ENCODE measurements at regions not wholly inside any gene's neighbourhood (a gene's known extent, or its start where the extent isn't known, plus 50 kb on each side); places are given as distances from the start of the nearest gene placed in this dataset.

- no peak for TF ChIP-seq POLR2A (IDR thresholded peaks at IDR 0.05)
- TF ChIP-seq, protein P1, sequence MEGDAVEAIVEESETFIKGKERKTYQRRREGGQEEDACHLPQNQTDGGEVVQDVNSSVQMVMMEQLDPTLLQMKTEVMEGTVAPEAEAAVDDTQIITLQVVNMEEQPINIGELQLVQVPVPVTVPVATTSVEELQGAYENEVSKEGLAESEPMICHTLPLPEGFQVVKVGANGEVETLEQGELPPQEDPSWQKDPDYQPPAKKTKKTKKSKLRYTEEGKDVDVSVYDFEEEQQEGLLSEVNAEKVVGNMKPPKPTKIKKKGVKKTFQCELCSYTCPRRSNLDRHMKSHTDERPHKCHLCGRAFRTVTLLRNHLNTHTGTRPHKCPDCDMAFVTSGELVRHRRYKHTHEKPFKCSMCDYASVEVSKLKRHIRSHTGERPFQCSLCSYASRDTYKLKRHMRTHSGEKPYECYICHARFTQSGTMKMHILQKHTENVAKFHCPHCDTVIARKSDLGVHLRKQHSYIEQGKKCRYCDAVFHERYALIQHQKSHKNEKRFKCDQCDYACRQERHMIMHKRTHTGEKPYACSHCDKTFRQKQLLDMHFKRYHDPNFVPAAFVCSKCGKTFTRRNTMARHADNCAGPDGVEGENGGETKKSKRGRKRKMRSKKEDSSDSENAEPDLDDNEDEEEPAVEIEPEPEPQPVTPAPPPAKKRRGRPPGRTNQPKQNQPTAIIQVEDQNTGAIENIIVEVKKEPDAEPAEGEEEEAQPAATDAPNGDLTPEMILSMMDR (IDR thresholded peaks at IDR 0.05) = no peak
- WGBS, 2 donors = 48 to 81% methylated on average over 2 of the region's 2 CpGs
- H3K4me3 ChIP-seq (ENCODE audit: low read depth, poor library complexity, severe bottlenecking) = no peak overlapping the region
- intact Hi-C loops (cut with DNase I; ENCODE audit: low total_unique reads) = no loop called here
- DNase-seq (ENCODE audit: low spot score in 2 of 2) = no peak
Observed at GRCh38 chr5:144873076-144873475, 702.4 kb downstream of the KCTD16 start.

DNA sequence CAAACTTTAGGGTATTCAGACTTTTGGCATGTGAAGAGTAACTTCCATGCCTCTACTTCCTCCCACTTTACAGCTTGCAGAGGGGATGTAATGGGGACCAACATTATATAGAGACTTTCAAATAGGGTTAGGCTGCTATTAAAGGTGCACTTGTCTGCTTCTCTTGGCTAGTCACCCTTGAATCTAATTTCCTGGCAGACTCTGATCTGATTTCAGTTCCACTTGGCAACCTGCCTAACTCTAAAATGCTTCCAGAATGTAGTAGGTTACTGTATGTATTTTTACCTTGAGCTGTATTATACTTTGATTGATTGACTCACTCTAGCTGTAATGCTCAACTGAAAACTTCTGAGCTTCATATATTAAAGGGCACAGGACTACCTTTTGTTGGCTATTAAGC is 693.4 kb downstream of the KCTD16 start:
- intact Hi-C loops (cut with DNase I; ENCODE audit: low total_unique reads) = no loop called here
- H3K4me3 ChIP-seq (ENCODE audit: low read depth, poor library complexity, severe bottlenecking) = no peak overlapping the region
- TF ChIP-seq POLR2A (IDR thresholded peaks at IDR 0.05) = no peak
- TF ChIP-seq, protein P1 (IDR thresholded peaks at IDR 0.05) = no peak
- DNase-seq (ENCODE audit: low spot score in 2 of 2) = no peak

DNA sequence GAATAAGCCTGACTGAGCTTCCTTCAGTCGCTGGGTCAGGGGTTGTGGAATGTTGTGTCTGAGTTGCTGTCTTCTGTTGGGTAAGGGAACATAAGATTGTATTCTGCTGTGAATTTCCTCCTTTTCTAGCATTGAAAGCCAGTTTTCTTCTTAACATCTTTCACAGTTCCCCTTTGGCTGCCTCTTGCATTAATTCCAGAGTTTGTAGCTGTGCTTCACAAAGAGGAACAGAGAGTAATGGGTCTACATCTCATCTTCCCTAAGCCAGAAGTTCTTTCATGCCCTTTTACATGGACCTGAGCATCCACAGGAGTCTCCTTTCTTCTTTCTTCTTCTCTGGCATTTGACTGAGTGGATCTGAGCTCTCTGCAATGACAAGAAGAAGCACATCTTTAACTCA is 686.8 kb downstream of the KCTD16 start:
- no peak overlapping the region for H3K4me3 ChIP-seq (ENCODE audit: low read depth, poor library complexity, severe bottlenecking)
- 45 to 58% methylated on average over 1 of the region's 1 CpG for WGBS, 2 donors
- no peak for DNase-seq (ENCODE audit: low spot score in 2 of 2)
- intact Hi-C loops (cut with DNase I; ENCODE audit: low total_unique reads) = no loop called here
- no peak for TF ChIP-seq POLR2A (IDR thresholded peaks at IDR 0.05)
- TF ChIP-seq, protein P1 (IDR thresholded peaks at IDR 0.05) = no peak

GRCh38 chr5:144844086-144844485 is 673.4 kb downstream of the KCTD16 start:
- 77 to 79% methylated on average over 2 of the region's 2 CpGs for WGBS, 2 donors
- DNase-seq (ENCODE audit: low spot score in 2 of 2) = no peak
- no peak overlapping the region for H3K4me3 ChIP-seq (ENCODE audit: low read depth, poor library complexity, severe bottlenecking)
- no peak for TF ChIP-seq POLR2A (IDR thresholded peaks at IDR 0.05)
- TF ChIP-seq, protein P1 (IDR thresholded peaks at IDR 0.05) = no peak
- intact Hi-C loops (cut with DNase I; ENCODE audit: low total_unique reads) = no loop called here

DNA sequence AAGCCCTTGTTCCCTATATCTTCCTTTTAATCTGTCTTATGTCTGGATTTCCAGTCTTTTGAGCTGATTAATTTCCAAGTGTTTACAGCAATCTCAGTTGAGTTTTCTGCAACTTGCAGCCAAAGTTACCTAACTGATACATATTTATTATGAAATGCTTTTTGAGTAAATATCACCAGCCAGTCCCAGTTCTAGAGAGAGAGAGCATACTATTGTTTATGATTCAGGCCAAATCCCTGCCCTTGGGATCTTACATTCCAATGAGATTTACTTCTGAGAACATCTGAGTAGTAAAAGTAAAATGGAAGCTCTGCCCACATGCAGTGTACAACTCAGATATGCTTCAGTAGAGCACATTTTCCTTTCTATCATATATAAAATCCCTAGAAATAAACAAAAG is 661.7 kb downstream of the KCTD16 start:
- DNase-seq (ENCODE audit: low spot score in 2 of 2) = no peak
- TF ChIP-seq, protein P1 (IDR thresholded peaks at IDR 0.05) = no peak
- no peak for TF ChIP-seq POLR2A (IDR thresholded peaks at IDR 0.05)
- intact Hi-C loops (cut with DNase I; ENCODE audit: low total_unique reads) = no loop called here
- H3K4me3 ChIP-seq (ENCODE audit: low read depth, poor library complexity, severe bottlenecking) = no peak overlapping the region

- WGBS, 2 donors = 93 to 94% methylated on average over 1 of the region's 1 CpG
- intact Hi-C loops (cut with DNase I; ENCODE audit: low total_unique reads) = no loop called here
- no peak overlapping the region for H3K4me3 ChIP-seq (ENCODE audit: low read depth, poor library complexity, severe bottlenecking)
- DNase-seq (ENCODE audit: low spot score in 2 of 2) = no peak
- TF ChIP-seq, protein P1 (IDR thresholded peaks at IDR 0.05) = no peak
- no peak for TF ChIP-seq POLR2A (IDR thresholded peaks at IDR 0.05)
Observed at GRCh38 chr5:144831650-144832049, 661.0 kb downstream of the KCTD16 start.
